Medulla oblongata (tissue), 1 donor: ENCODE measurements at regions not wholly inside any gene's neighbourhood (a gene's known extent, or its start where the extent isn't known, plus 50 kb on each side); places are given as distances from the start of the nearest gene placed in this dataset.

Experiments
- DNase-seq: peaks from one replicate; pipeline ENCODE4 v3.0.0-alpha.2; 2015; ENCODE audit errors: extremely low spot score

DNA sequence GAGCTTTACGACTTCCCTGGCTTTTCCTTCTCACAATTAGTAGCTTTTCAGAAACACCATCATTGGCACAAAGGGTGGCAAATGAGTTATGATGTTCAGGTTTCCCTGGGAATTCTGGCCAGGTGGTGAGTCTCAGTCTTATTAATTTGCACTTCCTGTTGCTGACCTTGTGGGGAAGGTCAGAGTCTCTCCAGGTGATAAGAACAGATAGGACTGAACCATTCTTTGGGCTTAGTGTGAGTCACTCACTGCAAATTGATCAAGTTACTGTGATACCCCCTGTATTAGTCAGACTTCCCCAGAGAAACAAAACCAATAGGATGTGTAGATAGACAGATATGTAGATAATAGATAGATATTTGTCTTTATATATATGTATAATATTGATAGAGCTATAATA is 53.8 kb upstream of the RANBP3L start:
- no peak for DNase-seq

DNA sequence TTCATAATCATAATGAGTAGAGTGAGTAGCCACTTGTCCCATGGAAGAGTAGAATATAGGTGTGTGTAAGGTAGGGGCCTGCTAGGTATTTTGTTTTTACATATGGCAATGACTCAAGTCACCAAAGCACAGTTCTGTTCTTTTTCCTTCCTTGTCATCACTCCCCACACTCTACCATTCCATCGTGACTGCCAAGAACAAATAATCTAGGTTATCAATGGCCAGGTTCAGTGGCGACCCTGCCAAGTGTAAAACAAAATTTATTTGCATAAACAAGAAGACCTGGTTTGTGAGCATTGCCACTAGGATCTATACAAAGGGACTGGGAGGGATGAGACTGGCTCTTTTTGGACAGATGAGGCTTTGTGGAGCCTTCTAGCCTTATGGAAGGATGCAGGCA is 55.2 kb upstream of the RANBP3L start:
- no peak for DNase-seq

DNA sequence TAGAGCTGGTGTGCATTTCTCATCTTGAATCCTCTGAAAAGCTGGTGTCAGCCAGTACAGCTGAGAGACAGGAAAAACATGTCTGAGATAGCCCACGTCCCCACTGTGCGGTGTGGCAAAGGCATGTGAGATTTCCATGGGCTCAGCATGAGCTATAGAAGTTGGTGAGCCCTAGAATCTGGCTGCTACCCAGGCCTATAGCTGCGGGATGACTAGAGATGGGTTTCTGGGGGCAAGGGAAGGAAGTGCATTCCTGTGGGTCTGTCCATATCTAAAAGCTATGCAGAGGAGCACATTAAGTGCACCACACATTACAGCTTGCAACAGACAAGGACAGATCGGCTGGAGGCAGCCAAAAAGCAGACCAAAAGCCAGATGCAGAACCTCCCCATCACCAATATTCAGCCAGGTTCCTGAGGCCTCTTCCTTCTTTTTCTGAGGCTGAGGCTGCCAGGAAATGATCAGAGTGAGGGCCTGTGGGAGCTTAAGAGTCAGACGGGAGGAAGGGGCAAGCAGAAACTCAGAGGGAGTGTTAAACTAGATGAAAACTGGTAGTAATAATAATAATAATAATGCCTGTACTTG is 55.8 kb upstream of the RANBP3L start:
- DNase-seq: no peak

DNA sequence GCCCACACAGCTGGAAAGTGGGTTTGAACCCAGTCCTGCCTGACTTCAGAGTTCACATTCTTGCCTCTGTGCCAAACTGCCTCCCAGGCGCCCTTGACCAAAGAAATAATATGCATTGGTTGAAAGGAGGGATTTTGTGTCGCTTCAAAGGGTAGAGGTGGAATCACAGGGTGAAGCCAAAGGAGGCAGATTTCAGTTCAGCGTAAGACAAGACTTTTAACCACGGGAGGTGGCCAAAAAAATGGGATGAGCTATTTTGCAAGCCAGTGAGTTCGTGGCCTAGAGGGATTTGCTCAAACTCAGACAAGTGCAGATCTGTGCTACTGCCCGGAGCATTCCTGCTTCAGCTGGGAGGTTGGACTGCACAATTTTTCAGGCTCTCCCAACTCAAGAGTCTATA is 57.6 kb upstream of the RANBP3L start:
- DNase-seq: no peak

DNA sequence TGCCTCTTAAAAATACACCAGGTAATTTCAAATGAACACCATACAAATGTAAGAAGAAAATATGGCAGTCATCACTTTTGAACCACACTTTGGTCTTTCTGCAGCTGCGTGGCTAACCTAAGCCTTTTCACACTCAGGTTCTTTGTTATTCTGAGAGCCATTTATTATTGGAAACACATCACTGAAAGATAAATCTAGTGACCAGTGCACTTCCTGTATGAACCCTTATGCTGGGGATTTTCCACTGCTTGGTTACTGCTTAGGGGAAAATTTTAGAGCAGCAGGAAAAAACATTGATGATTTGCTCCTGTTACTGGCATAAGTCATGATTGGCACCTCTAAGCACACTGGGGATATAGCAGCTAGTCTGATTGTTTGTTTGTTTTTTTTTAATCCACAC is 58.6 kb upstream of the RANBP3L start:
- DNase-seq: no peak

DNA sequence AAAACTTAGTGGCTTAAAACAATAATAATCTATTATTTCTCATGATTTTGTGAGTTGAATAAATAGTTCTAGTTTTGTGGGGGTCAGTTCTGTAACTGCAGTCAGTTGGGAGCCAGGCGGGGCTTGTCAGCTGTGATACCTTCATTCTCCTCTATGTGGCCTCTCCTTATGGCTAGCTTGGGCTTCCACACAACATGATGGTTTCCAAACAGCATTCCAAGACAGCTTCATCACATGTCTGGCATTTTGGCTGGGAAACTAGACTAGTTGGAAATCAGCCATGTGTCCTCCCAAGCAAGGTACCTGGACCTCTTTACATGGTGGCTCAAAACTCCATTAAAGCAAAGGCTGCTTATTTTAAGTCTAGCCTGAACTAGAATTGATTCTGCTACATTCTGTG is 61.4 kb upstream of the RANBP3L start:
- no peak for DNase-seq

DNA sequence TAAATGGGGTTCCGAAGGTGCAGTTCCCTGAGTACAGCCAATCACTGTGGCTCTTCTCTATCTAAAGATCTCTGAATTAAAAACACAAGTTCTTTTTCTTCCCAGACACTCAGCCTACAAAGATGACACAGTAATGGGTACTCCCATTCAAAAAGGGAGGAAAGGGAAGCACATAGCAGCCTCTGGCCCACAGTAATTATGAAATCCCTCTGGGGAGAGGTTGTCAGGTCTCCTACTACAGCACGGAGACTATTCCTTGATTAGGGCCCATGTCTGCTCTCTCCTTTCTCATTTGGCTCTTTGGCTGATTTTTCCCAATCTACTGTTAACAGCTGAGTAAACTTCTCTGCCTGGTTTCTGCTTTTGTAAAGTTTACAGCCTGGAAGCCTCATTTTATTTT is 62.0 kb upstream of the RANBP3L start:
- no peak for DNase-seq

DNA sequence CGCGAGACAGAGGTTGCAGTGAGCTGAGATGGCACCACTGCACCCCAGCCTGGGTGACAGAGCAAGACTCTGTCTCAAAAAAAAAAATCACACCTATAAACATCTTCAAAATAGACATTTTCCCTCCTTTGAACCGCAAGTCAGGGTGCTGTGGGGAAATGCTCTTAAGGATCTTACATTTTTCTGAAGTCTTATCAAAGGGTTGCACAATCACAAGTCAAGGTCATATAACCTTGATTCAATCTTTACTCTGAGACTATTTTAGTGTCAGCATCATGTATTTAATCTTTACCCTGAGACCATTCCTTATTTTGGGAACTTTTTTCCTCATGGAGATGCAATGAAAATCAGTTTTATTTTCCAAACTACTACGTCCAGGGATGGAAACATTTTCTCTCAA is 62.8 kb upstream of the RANBP3L start:
- no peak for DNase-seq

DNA sequence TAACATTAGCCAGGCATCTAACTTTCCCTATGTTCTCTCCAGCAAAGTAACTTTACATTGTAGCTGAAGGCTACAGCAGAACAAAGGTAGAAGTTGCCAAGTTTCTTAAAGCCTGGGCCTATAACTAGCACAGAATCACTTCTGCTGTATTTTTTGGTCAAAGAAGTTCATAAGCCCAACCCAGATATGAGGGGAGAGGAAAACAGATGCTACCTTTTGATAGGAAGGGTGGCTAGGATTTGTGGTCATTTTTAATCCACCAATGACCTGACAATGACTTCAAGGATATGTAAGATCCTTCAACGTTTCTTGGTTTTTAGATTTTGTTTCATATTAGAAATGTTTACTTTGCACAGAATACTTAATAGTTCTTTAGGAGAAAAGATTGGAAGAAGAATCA is 64.2 kb upstream of the RANBP3L start:
- no peak for DNase-seq

DNA sequence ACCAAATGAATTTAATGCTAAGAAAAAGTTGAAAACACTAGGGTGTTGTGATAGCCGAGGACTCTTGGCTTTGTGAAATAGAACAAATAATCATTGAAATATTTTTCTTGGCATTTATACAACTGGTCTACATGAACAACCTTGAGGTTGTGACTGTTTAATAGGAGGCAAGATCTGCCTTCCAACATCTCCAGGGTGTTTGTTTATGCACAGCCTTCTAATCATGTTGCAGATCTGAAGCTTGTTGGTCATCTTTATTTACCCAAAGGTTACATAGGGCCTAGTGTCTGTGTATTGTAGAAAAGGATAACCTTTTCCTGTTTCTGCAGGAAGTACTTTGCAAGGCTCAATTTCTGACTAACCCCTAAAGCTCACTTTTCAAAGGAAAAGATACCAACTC is 65.2 kb upstream of the RANBP3L start:
- no peak for DNase-seq

DNA sequence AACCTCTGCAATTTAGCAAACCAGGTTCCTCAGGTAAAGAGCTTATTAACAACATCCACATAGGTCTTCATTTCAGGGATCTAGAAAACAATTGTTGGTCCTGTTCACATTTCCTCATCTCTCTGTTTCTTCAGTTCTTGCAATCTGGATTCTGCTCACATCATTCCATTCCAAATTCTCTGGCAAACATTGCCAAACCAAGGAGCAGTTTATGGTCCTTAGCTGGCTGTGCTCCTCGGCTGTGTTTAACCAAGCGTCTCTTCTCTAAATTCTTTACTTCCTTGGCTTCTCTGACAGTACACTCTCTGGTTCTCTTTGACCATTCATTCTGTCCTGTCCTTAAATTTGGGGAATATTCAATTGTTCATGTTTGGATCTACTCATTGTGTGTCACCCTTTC is 65.8 kb upstream of the RANBP3L start:
- peak; percentile 21 for DNase-seq

DNA sequence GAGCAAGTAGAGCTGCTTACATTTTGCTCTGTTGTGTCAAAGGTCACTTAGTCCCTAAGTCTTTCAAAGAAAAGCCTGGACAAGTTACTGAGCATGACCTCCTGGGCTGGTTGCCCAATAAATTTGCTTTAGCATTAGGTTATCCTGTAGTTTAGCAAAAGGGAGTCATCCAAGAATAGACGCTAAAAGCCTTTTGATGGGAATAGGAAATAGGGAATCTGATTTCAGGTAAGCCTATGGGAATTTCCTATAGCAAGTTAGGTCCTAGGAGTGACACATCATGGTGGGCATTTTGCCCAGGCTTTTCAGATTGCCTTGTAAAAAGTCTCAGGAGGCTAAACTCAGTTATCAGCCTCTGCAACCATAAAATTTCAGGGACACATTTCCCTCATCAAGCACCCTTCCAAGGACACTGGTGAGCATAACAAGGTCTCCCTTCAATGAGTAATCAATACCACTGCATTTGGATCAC is 67.6 kb upstream of the RANBP3L start:
- no peak for DNase-seq

DNA sequence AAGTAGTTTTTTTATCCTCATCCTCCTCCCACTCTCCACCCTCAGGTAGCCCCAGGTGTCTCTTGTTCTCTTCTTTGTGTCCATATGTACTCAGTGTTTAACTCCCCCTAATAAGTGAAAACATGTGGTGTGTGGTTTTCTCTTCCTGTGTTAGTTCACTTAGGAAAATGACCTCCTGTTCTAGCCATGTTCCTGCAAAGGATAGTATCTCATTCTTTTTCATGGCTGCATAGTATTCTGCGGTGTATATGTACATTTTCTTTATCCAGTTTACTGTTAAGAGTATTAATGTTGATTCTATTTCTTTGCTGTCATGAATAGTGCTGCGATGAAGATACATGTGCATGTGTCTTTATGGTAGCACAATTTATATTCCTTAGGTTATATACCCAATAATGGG is 68.4 kb upstream of the RANBP3L start:
- no peak for DNase-seq

DNA sequence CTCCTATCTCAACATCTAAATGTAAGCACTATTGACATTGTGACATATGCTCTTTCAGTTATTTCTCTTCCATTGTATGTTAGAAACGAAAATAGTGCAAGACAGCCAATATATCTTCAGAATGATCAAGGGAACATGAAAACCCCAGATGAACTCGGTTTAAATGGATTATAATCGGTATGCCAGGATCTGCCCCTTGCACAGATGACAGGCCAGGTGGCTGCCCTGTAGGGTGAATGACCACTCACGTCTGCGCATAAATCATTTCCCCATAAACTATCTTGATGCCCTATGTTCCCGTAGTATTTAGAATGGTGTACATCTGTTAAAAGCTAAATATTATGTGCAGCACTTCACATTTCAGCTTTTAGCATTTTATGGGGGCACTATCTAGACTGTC is 69.7 kb upstream of the RANBP3L start:
- no peak for DNase-seq

DNA sequence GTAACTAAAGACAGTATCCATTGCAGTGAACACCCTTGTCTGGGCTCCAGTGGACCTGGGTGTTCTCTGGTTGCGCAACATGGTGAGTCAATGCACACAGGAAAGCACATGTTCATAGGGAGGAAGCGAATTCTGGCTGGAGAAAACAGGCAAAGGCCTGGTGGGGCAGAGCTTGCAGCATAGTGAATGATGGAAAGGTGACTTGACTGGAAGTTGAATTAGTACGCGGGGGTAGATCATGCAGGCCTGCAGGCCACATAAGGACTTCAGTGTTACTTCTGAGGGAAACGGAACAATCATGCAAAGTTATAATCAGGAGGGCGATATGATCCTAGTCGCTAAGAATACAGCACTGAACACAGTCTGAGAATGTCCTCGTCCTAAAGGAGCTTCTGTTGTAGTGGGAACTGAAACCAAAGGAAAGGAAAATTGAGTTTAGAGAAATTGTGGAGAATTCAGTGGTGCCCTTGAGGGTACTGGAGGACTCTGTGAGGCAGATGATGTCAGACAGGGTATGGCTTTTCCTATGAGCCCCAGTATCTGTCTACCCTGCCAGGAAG is 71.9 kb upstream of the RANBP3L start:
- peak; percentile 71 for DNase-seq

DNA sequence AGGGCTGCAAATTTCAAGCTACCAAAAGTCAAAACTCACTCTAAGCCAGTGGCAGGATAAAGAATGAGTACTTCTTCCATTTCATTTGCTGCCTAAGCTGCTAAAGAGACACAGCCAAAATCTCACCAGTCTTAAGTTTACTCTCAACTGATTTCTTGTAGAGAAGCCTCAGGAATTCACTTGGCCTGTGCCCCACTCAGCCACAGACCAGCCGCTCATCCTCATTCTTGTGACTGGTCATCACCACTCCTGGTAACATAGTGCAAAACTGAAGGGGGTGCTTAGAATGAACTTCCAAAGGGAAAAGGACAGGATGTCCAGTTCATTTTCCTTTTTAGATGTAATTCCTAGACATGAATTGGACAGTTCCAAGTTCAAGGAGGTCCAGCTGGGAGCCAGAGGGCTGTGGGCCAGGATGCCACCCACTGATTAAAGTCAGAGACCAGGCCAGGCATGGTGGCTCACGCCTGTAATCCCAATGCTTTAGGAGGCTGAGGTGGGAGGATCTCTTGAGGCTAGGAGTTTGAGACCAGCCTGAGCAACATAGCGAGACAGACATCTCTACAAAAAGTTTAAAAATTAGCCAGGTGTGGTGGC is 72.7 kb upstream of the RANBP3L start:
- DNase-seq: peak; percentile 58

DNA sequence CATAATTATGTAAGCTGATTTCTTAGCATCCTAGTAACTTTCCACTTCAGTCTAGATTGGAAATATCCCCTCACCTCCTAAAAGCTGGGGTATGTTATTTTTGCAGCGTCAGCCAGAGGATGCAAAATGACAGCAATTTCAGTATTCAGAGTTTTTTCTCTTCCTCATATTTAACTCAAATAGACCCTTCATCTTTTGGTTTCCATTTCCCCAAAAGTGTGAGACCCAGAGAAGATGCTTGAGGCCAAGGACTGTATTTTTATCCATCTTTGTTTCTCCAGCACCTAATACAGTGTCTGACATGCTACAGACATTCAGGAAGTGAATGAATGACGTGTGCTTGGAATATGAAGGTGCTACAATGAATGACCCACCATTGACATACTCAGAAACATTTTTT is 75.5 kb upstream of the RANBP3L start:
- DNase-seq: no peak

DNA sequence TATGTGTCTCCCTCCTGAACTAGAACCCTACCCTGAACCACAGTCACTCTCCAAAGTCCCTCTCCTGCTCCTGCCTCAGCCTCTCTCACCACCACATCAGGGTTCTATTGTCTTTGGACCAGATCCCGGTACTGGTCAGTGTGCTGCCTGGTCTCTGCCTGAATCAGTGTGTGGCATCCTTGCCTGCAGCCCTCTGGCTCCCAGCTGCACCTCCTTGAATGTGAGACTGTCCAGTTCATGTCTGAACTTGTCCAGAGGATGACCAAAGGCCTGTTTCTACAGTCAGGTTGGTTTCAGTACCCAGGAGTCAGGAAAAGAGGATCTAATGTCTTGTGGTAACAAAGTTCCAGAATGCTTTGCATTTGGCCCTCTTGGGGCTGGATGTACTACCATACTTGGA is 76.8 kb upstream of the RANBP3L start:
- DNase-seq: no peak

DNA sequence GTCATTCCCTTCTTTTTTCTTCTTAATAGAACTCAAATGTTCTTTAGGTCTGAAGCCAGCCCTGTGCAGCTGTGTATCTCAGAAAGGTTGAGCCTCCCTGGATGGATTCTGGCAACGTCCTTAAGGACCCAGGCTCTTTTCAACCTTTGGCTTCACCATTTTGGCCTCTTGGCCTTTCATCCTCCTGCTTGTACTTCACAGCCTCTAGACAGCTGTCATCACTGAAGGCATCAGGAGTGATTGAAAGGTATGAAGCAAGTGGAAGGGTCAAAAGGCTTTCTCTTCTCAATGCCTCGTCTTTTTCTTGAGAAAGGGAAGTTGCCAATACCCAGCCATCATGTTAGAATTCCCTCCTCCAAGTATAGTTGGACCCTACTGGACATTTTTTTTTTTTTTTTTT is 81.2 kb upstream of the RANBP3L start:
- no peak for DNase-seq

DNA sequence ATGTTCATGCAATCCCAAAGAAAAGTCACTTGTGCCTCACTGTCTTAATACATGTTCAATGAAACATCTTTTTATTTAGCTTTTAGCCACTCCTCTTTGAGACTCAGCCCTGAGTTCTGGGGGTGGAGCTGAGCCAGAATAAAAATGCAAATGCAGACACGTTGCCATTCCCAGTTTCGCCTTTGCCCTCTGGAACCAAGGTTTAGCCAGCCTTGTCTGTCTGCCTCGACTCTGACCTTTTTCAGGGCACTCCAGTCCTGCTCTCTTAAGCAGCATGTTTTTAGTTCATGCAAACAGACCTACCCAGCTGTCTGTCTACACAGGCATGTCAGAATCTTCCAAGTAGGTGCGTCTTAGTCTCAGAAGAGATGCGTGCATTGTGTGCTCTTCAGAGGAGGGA is 82.2 kb upstream of the RANBP3L start:
- DNase-seq: no peak

DNA sequence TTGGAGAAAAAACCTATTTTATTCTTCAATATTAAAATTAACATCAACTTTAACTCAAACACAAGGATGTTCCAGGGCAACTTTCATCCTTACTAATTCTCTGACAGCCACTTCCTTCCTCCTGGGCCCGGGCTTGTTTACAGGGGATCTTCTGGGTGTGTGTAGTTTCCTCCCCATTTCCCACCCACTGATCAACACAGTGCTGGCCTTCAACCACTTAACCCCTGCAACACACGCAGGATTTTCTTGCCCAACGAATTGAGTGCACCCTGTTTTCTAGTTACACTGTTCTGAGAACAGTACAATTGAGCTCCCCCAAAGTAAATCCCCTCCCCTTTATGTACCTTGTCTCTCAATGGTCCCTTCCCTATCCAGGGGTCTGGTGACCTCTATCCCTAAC is 83.1 kb upstream of the RANBP3L start:
- DNase-seq: no peak

DNA sequence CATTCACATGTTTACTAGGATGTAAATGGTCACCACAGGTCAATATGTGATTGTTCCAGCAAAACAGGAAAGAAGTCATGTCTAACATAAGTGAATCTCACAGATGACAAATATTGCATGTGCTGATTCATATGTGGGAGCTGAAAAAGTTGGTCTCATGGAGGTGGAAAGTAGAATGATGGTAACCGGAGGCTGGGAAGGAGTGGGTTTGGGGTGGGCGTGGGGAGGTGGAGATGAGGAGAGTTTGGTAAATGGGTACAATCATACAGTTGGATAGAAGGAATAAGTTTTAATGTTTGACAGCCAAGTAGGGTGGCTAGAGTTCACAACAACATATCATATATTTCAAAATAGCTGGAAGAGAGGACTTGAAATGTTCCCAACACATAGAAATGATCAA is 83.8 kb upstream of the RANBP3L start:
- no peak for DNase-seq

DNA sequence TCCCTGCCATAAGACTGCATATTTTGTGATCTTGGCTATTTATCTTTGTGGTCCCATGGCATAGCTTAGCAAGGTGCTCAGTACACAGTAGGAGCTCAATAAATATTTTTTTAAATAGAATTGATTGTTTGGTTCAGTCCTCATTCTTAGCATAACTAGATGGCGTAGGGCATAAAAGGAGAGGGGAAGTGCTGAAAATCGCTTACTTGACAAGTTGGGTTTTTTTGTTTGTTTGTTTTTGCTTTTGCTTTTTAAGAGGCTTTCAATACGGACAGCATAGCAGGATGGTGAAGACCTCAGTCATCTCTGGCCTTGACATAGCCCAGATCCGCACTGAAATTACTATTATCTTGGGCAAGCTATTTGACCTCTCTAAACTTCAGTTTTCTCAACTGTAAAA is 86.6 kb upstream of the RANBP3L start:
- no peak for DNase-seq

DNA sequence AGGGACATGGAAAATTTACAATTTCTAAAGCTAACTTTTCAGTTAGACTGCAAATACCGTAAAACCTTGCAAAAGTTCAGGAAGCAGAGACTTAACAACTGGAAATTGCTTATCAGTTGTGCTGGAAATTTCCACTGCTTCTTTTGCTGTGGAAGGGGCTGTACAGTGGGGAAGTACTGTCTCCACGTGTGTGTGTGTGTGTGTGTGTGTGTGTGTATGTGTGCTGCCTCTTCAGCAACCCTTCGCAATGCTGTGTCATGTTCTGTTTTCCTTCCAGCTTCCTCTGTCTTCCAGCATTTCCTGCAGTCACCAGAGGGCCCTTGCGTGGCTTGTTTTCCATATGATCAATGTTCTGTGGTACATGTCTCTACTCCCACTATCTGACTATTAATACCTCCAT is 87.5 kb upstream of the RANBP3L start:
- DNase-seq: peak; percentile 58
